GM12872 (cell line): ENCODE measurements at regions not wholly inside any gene's neighbourhood (a gene's known extent, or its start where the extent isn't known, plus 50 kb on each side); places are given as distances from the start of the nearest gene placed in this dataset.

ENCODE experiments used
- CTCF ChIP-seq: IDR thresholded peaks from 3 replicates; pipeline ENCODE4 v1.5.1; 2011; ENCODE audit warnings: low read depth, mild to moderate bottlenecking, low read length, moderate library complexity; ENCODE audit not compliant: insufficient read depth

- no peak for TF ChIP-seq CTCF
These were observed 448.3 kb downstream of the INSC start for GRCh38 chr11:15563054-15563453.

DNA sequence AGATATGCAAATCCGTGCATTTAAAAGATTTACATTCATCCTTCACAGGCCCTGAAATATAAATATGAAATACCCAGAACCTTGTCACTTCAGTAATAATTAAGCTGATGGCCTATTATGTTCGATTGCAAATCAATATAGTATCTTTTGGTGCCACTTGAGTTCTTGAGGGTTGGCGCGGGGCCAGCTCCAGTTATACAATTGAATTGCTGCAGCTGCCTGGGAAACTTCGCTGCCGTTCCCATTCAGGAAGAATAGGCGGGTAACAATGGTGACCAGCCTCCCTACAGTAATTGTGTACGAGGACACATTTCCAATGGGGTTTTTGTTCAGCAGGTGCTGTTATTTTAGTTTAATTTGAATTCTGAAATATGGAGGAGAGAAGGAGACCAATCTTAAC is 451.2 kb downstream of the INSC start:
- no peak for TF ChIP-seq CTCF

DNA sequence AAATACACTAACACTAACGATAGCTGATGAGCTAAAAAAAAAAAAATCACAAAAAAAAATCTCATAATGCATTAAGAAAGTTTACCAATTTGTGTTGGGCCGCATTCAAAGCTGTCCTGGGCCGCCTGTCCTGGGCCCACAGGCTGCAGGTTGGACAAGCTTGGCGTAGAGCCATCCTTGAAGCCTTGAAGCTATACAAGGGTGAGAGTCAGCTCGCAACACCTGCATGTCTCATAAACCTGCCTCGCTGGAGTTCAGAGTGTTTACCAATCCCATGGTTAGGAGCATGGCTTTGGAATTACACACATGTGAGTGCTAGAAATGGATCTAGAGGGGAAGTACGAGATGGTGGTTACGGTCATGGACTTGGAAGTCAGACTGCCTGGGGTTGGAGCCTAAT is 453.7 kb downstream of the INSC start:
- no peak for TF ChIP-seq CTCF

DNA sequence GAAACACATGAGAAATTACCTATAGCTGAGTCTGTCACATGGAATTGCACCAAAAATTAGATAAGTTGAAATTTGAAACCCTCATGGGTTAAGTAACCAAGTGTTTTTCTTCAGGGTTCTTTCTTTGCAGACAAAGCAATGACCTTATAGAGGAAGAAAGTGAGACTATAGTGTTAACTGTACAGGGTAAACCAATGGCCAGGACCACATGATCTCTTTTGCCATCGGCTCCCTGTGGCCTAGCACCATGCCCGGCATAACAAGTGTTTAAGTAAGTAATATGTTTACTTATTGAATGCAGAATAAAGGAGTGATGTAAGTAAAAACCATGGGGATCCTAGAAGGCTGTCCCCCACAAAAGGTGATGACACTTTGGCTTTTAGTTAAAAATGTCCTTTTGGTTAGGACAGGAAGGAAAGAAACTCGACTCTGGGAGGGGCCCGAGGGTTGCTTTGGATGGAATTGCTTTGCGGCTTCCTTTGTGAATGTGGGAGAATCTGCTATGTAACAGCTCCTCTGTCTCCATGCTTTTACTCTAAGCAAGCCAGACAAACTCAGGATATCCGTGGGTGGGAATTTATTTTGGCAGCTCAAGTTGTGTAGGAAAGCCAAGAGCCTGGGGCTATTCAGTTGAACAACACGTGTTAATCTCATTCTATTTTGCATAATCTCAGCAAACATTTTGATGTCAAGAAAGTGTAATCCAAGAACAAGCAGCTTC is 454.7 kb downstream of the INSC start:
- no peak for TF ChIP-seq CTCF

- TF ChIP-seq CTCF = no peak
These were observed 460.7 kb downstream of the INSC start for GRCh38 chr11:15575409-15575808.

- no peak for TF ChIP-seq CTCF
These were observed 462.0 kb downstream of the INSC start for GRCh38 chr11:15576769-15577168.

DNA sequence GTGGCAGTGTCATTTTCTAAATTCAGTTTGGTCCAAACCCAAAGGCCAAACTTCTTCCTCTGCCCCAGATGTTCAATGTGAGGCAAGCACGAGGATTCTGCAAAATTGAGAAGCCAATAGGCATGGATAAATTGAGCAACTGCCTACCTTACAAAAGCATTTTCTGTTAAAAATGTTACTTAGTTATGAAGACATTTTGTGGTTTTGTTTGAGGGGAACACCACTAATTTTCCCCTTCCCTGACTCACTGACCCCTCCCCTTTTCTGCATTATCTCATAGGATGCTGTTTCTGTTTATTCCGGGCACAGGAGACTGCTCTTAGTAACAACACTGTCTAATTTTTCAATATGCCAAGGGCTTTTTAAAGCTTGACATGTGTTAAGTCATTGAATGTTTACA is 462.8 kb downstream of the INSC start:
- TF ChIP-seq CTCF = no peak
